GM18498 (cell line): ENCODE measurements at regions not wholly inside any gene's neighbourhood (a gene's known extent, or its start where the extent isn't known, plus 50 kb on each side); places are given as distances from the start of the nearest gene placed in this dataset.

Experiments used
- ATAC-seq: cut with Tn5 transposase; IDR thresholded peaks from one replicate; pipeline ENCODE4 v1.9.1; 2021; ENCODE audit warnings: mild to moderate bottlenecking, moderate library complexity; ENCODE audit not compliant: unreplicated experiment

GRCh38 chr11:71357414-71357813 lies 90.8 kb downstream of the DHCR7 start:
- ATAC-seq: no peak

GRCh38 chr11:71356904-71357303 lies 91.3 kb downstream of the DHCR7 start:
- ATAC-seq: no peak

- no peak for ATAC-seq
Observed at GRCh38 chr11:71356280-71356876, 91.8 kb downstream of the DHCR7 start.

- ATAC-seq: no peak
Observed at GRCh38 chr11:71355281-71355680, 92.9 kb downstream of the DHCR7 start.

- no peak for ATAC-seq
Observed at GRCh38 chr11:71354394-71355105, 93.6 kb downstream of the DHCR7 start.

GRCh38 chr11:71352748-71353147 lies 95.4 kb downstream of the DHCR7 start:
- ATAC-seq: no peak

GRCh38 chr11:71352226-71352625 lies 96.0 kb downstream of the DHCR7 start:
- ATAC-seq: no peak

- ATAC-seq: no peak
Observed at GRCh38 chr11:71349627-71350026, 97.2 kb upstream of the SHANK2 start.

- no peak for ATAC-seq
Observed at GRCh38 chr11:71343828-71344400, 91.5 kb upstream of the SHANK2 start.

- ATAC-seq: no peak
Observed at GRCh38 chr11:71342951-71343827, 90.8 kb upstream of the SHANK2 start.

- no peak for ATAC-seq
Observed at GRCh38 chr11:71342116-71342515, 89.7 kb upstream of the SHANK2 start.

- ATAC-seq: no peak
Observed at GRCh38 chr11:71341596-71341995, 89.2 kb upstream of the SHANK2 start.

GRCh38 chr11:71341173-71341572 lies 88.8 kb upstream of the SHANK2 start:
- ATAC-seq: no peak

GRCh38 chr11:71340086-71340606 lies 87.8 kb upstream of the SHANK2 start:
- no peak for ATAC-seq

- no peak for ATAC-seq
Observed at GRCh38 chr11:71339396-71339881, 87.1 kb upstream of the SHANK2 start.

GRCh38 chr11:71338801-71339395 lies 86.5 kb upstream of the SHANK2 start:
- no peak for ATAC-seq

- ATAC-seq: no peak
Observed at GRCh38 chr11:71336996-71337754, 84.8 kb upstream of the SHANK2 start.

GRCh38 chr11:71336176-71336995 lies 84.0 kb upstream of the SHANK2 start:
- ATAC-seq: no peak

GRCh38 chr11:71335371-71335770 lies 83.0 kb upstream of the SHANK2 start:
- no peak for ATAC-seq
